CD14-positive monocyte (primary cell): ENCODE measurements at regions not wholly inside any gene's neighbourhood (a gene's known extent, or its start where the extent isn't known, plus 50 kb on each side); places are given as distances from the start of the nearest gene placed in this dataset.

Experiments used
- DNase-seq, 3 donors: peaks; one replicate each; pipeline ENCODE4 v3.0.0-alpha.2; 2011 to 2022
- H2AFZ ChIP-seq: 2 replicates; pipeline ENCODE4 v1.6.0; 2012; ENCODE audit warnings: mild to moderate bottlenecking, low read depth, low read length, inconsistent platforms; ENCODE audit not compliant: insufficient read depth, poor library complexity, severe bottlenecking
- H3K27ac ChIP-seq, 2 donors: 1 replicate in 1 of 2; 2 replicates in 1 of 2; pipeline ENCODE4 v1.5.1; 2012 to 2013; ENCODE audit warnings: low read length in 2 of 2, control low read depth in 1 of 2, inconsistent platforms in 1 of 2, low read depth in 1 of 2, mild to moderate bottlenecking in 1 of 2
- H3K27me3 ChIP-seq, 2 donors: one replicate each; pipeline versions ENCODE4 v1.6.0 to v1.6.1; 2011 to 2013; ENCODE audit warnings: low read length in 2 of 2; ENCODE audit not compliant: control insufficient read depth in 2 of 2, insufficient read depth in 2 of 2
- H3K36me3 ChIP-seq, 2 donors: replicated peaks in 1 of 2; 1 replicate in 1 of 2; 2 replicates in 1 of 2; pipeline versions ENCODE4 v1.5.1 to v1.6.1; 2012 to 2013; ENCODE audit warnings: low read length in 2 of 2, control low read depth in 1 of 2, inconsistent platforms in 1 of 2, mild to moderate bottlenecking in 1 of 2; ENCODE audit not compliant: insufficient read depth in 2 of 2, control insufficient read depth in 1 of 2
- H3K4me1 ChIP-seq, 2 donors: 1 replicate in 1 of 2; 2 replicates in 1 of 2; pipeline versions ENCODE4 v1.5.1 to v1.6.1; 2012 to 2013; ENCODE audit warnings: low read length in 2 of 2, control low read depth in 1 of 2, inconsistent platforms in 1 of 2, mild to moderate bottlenecking in 1 of 2, moderate library complexity in 1 of 2; ENCODE audit not compliant: insufficient read depth in 2 of 2, control insufficient read depth in 1 of 2
- H3K4me2 ChIP-seq: replicated peaks from 2 replicates; pipeline ENCODE3; 2012; ENCODE audit warnings: low read length, moderate library complexity, mild to moderate bottlenecking; ENCODE audit not compliant: poor library complexity, severe bottlenecking; ENCODE audit errors: extremely low read depth
- H3K4me3 ChIP-seq, 3 experiments: fragments of 200-600 bp in 1 of 3; sonication (generic) in 1 of 3; replicated peaks in 1 of 3; 1 replicate in 2 of 3; 2 replicates in 1 of 3; pipeline ENCODE4 v1.5.1; 2011 to 2013; ENCODE audit warnings: low read length in 3 of 3, mild to moderate bottlenecking in 3 of 3, control low read depth in 2 of 3, low read depth in 2 of 3, inconsistent platforms in 1 of 3, moderate library complexity in 1 of 3
- H3K79me2 ChIP-seq: 2 replicates; pipeline ENCODE4 v1.6.0; 2012; ENCODE audit warnings: mild to moderate bottlenecking, control low read depth, inconsistent platforms, low read length, moderate library complexity; ENCODE audit not compliant: insufficient read depth
- H3K9ac ChIP-seq: 2 replicates; pipeline ENCODE4 v1.6.0; 2017; ENCODE audit warnings: low read length, mild to moderate bottlenecking; ENCODE audit not compliant: insufficient read depth, poor library complexity, severe bottlenecking
- H3K9me3 ChIP-seq, 2 donors: replicated peaks in 1 of 2; 1 replicate in 1 of 2; 2 replicates in 1 of 2; pipeline versions ENCODE4 v1.5.1 to v1.6.1; 2012 to 2013; ENCODE audit warnings: low read length in 2 of 2, control low read depth in 1 of 2; ENCODE audit not compliant: control insufficient read depth in 1 of 2, insufficient read depth in 1 of 2
- H4K20me1 ChIP-seq: 2 replicates; pipeline ENCODE4 v1.6.0; 2012; ENCODE audit warnings: mild to moderate bottlenecking, low read length, control low read depth, moderate library complexity; ENCODE audit not compliant: insufficient read depth
- H3K27ac Mint-ChIP-seq, 7 donors: one replicate each; pipeline ENCODE4 v1.8.0; 2020; ENCODE audit warnings: mild to moderate bottlenecking in 7 of 7, mixed read lengths in 7 of 7, moderate library complexity in 6 of 7, inconsistent platforms in 2 of 7
- H3K27me3 Mint-ChIP-seq, 3 donors: one replicate each; pipeline ENCODE4 v1.8.0; 2021 to 2022; ENCODE audit warnings: low read depth in 3 of 3, mild to moderate bottlenecking in 3 of 3, mixed read lengths in 3 of 3, moderate library complexity in 3 of 3, inconsistent platforms in 1 of 3
- H3K36me3 Mint-ChIP-seq, 2 donors: one replicate each; pipeline ENCODE4 v1.8.0; 2020; ENCODE audit warnings: mixed read lengths in 2 of 2, inconsistent platforms in 1 of 2, mild to moderate bottlenecking in 1 of 2
- H3K4me1 Mint-ChIP-seq: one replicate; pipeline ENCODE4 v1.8.0; 2020; ENCODE audit warnings: mild to moderate bottlenecking, mixed read lengths
- H3K4me3 Mint-ChIP-seq, 2 donors: one replicate each; pipeline ENCODE4 v1.8.0; 2020; ENCODE audit warnings: mild to moderate bottlenecking in 2 of 2, mixed read lengths in 2 of 2, moderate library complexity in 1 of 2
- H3K9me3 Mint-ChIP-seq, 7 donors: one replicate each; pipeline ENCODE4 v1.8.0; 2020 to 2022; ENCODE audit warnings: mixed read lengths in 7 of 7, mild to moderate bottlenecking in 6 of 7, moderate library complexity in 6 of 7, inconsistent platforms in 2 of 7
- WGBS: methylation state at CpG from one replicate; pipeline ENCODE4 v1.1.5; 2013; ENCODE audit warnings: missing lambda C conversion rate; ENCODE audit not compliant: insufficient coverage; 5-methylcytosine and 5-hydroxymethylcytosine counted together
- intact Hi-C, 2 donors: fragments of 100-400 bp; cut with micrococcal nuclease; formaldehyde crosslinking; loops; one replicate each; pipeline versions ENCODE4 v1.15.0 to v1.15.1; 2023
- TF ChIP-seq, protein P1 (sequence below): fragments of 200-600 bp; IDR thresholded peaks from one replicate; pipeline ENCODE4 v1.8.0; 2022; ENCODE audit warnings: antibody characterized with exemption, mild to moderate bottlenecking

DNA sequence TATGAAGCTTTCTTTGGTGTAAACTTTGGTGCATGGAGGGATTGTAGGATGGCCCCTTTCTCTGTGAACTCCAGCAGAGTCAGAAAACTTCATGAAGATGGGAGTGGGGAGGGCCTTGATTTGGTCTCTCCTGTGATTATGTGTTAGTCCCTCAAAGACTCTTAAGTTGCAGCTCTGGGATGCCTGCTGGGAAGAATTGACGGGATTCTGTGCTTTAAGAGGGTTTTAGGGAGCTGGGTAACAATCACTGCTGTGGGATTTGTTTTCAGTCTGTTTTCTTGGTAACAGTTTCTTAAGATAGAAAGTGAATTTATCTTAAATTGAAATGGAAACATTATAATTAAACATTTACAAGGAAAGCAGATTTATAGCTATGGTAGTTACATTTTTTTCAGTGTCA, 378.1 kb downstream of the AACS start:
- Mint-ChIP-seq H3K27me3 (peaks cover 0 to 3% (median 0%) of the 10 kb centered on the region in 3 donors), H3K9me3 (peaks cover 0 to 1% (median 0%) of the 10 kb centered on the region in 7 donors), H3K27ac (no peak overlapping the region), H3K36me3 (no peaks in the 10 kb centered on the region), H3K4me1 (no peaks in the 10 kb centered on the region), H3K4me3 (no peak overlapping the region)
- intact Hi-C loops = no loop called here
- Histone ChIP-seq H3K4me1 (no peaks in the 10 kb centered on the region), H3K27me3 (peaks cover 0 to 2% of the 10 kb centered on the region in 2 donors), H2AFZ (no peak overlapping the region), H3K4me2 (no peak overlapping the region), H3K36me3 (no peaks in the 10 kb centered on the region), H3K9me3 (no peaks in the 10 kb centered on the region), H3K4me3 (no peak overlapping the region), H3K9ac (no peak overlapping the region), H4K20me1 (no peaks in the 10 kb centered on the region), H3K27ac (no peak overlapping the region), H3K79me2 (no peaks in the 10 kb centered on the region)
- DNase-seq = no peak
- WGBS = no CpG with 5 or more reads among the region's 1 CpG
- TF ChIP-seq, protein P1, sequence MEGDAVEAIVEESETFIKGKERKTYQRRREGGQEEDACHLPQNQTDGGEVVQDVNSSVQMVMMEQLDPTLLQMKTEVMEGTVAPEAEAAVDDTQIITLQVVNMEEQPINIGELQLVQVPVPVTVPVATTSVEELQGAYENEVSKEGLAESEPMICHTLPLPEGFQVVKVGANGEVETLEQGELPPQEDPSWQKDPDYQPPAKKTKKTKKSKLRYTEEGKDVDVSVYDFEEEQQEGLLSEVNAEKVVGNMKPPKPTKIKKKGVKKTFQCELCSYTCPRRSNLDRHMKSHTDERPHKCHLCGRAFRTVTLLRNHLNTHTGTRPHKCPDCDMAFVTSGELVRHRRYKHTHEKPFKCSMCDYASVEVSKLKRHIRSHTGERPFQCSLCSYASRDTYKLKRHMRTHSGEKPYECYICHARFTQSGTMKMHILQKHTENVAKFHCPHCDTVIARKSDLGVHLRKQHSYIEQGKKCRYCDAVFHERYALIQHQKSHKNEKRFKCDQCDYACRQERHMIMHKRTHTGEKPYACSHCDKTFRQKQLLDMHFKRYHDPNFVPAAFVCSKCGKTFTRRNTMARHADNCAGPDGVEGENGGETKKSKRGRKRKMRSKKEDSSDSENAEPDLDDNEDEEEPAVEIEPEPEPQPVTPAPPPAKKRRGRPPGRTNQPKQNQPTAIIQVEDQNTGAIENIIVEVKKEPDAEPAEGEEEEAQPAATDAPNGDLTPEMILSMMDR = no peak

DNA sequence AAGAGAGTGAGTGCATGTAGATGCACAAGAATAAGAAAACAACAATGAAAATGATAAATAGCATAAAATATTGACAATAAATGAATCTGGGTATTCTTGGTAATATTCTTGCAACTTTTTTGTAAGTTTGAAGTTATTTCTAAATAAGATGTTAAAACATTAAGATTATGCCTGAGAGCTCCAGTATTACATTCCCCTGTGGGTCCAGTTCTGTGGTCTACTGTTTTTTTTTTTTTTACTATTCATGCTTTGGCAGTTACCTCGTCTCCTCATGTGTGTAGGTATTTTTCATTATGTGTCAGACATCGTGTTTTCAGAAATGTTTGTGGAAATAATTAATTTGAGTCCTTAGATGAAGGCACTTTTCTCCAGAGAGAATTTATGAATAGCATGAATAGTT, 386.2 kb downstream of the AACS start:
- H3K4me1 Mint-ChIP-seq = no peaks in the 10 kb centered on the region
- no CpG with 5 or more reads among the region's 2 CpGs for WGBS
- no peaks in the 10 kb centered on the region for H3K27me3 ChIP-seq
- no peaks in the 10 kb centered on the region for H3K79me2 ChIP-seq
- H3K27me3 Mint-ChIP-seq = peaks cover 0 to 6% (median 0%) of the 10 kb centered on the region in 3 donors
- H3K4me1 ChIP-seq = no peaks in the 10 kb centered on the region
- DNase-seq = no peak
- H3K27ac Mint-ChIP-seq = no peak overlapping the region
- H2AFZ ChIP-seq = no peak overlapping the region
- H3K4me3 Mint-ChIP-seq = no peak overlapping the region
- no peaks in the 10 kb centered on the region for H3K36me3 ChIP-seq
- TF ChIP-seq, protein P1 = no peak
- no peak overlapping the region for H3K27ac ChIP-seq
- no peak overlapping the region for H3K4me3 ChIP-seq
- H3K9ac ChIP-seq = no peak overlapping the region
- H3K36me3 Mint-ChIP-seq = no peaks in the 10 kb centered on the region
- H3K4me2 ChIP-seq = no peak overlapping the region
- intact Hi-C loops = no loop called here
- H3K9me3 Mint-ChIP-seq = peaks cover 2 to 9% (median 5%) of the 10 kb centered on the region in 7 donors
- peaks cover 0 to 4% of the 10 kb centered on the region in 2 donors for H3K9me3 ChIP-seq
- H4K20me1 ChIP-seq = no peaks in the 10 kb centered on the region
